Uterus (tissue), 2 donors: ENCODE measurements at regions not wholly inside any gene's neighbourhood (a gene's known extent, or its start where the extent isn't known, plus 50 kb on each side); places are given as distances from the start of the nearest gene placed in this dataset.

Experiments used
- POLR2A ChIP-seq, 2 donors: fragments of 450-650 bp; IDR thresholded peaks; one replicate each; pipeline ENCODE4 v1.6.1; 2016; ENCODE audit warnings: antibody characterized with exemption in 2 of 2, mild to moderate bottlenecking in 1 of 2, moderate library complexity in 1 of 2
- TF ChIP-seq, protein P1 (sequence below), 4 experiments: fragments of 200-600 bp in 2 of 4; fragments of 450-650 bp in 2 of 4; sonication (generic) in 2 of 4; IDR thresholded peaks; one replicate each; pipeline ENCODE4 v1.5.1; 2016 to 2019; ENCODE audit warnings: antibody characterized with exemption in 4 of 4, mild to moderate bottlenecking in 2 of 4, moderate library complexity in 1 of 4

DNA sequence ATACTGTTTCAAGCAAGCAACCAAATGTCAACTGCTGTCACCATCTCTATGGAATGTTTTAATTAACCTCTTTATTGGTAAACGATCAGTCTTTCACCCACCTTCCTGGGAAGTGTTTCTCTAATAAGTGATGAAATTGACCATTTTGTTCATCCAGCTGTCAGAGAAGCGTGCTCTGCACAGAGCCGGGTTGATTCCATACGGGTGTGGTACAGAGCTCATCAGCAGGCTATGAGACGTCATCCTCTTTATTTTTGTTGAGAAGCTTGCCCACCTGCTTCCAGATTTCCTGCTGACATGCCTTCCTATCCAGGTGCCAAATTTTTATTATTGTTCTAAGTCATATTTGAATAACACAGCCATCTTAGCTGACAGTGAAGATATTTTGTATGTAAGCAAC is 482.5 kb downstream of the RWDD3 start:
- TF ChIP-seq, protein P1, sequence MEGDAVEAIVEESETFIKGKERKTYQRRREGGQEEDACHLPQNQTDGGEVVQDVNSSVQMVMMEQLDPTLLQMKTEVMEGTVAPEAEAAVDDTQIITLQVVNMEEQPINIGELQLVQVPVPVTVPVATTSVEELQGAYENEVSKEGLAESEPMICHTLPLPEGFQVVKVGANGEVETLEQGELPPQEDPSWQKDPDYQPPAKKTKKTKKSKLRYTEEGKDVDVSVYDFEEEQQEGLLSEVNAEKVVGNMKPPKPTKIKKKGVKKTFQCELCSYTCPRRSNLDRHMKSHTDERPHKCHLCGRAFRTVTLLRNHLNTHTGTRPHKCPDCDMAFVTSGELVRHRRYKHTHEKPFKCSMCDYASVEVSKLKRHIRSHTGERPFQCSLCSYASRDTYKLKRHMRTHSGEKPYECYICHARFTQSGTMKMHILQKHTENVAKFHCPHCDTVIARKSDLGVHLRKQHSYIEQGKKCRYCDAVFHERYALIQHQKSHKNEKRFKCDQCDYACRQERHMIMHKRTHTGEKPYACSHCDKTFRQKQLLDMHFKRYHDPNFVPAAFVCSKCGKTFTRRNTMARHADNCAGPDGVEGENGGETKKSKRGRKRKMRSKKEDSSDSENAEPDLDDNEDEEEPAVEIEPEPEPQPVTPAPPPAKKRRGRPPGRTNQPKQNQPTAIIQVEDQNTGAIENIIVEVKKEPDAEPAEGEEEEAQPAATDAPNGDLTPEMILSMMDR (IDR thresholded peaks at IDR 0.05): no peak
- TF ChIP-seq POLR2A (IDR thresholded peaks at IDR 0.05): no peak
